ENCODE measurements at regions not wholly inside any gene's neighbourhood (a gene's known extent, or its start where the extent isn't known, plus 50 kb on each side); places are given as distances from the start of the nearest gene placed in this dataset.

DNA sequence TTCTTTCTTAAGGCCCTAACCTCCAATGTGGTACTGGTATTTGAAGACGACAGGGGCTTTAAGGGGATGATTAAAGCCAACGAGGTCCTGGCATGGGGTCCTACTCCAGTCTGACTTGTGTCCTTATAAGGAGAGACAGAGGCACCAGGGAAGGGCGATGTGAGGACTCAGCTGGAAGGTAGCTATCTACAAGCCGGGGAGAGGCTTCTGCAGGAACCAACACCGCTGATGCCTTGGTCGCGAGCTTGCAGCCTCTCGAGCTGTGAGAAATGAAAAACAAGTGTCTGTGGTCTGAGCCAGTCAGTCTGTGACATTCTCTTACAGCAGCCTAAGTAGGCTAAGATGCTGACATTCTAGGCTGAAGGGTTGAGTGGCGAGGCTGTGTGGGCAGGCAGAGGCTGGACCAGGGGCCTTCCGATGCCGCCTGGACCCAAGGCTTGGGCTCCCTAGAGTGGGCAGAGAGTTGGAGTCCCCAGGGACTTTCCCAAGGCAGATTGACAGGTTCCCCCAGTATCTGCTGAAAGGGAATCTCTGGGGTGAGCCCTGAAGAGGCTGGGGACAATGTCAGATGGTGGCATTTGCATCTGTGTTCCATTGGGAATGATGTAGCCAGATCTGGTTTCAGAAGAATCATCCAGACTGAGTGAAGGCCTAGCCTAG, 322.9 kb upstream of the HS6ST1 start:
- peaks cover 6% of the 10 kb centered on the region for H3K27me3 Mint-ChIP-seq (ENCODE audit: low read depth)
- no peaks in the 10 kb centered on the region for H3K36me3 Mint-ChIP-seq (ENCODE audit: insufficient read depth)
- no peaks in the 10 kb centered on the region for H3K9me3 Mint-ChIP-seq
- H3K4me1 Mint-ChIP-seq (ENCODE audit: low read depth) = no peaks in the 10 kb centered on the region
- ATAC-seq (peak in 1 of 2 donors; percentile 11), DNase-seq (no peak)
- no peak overlapping the region for H3K4me3 Mint-ChIP-seq

DNA sequence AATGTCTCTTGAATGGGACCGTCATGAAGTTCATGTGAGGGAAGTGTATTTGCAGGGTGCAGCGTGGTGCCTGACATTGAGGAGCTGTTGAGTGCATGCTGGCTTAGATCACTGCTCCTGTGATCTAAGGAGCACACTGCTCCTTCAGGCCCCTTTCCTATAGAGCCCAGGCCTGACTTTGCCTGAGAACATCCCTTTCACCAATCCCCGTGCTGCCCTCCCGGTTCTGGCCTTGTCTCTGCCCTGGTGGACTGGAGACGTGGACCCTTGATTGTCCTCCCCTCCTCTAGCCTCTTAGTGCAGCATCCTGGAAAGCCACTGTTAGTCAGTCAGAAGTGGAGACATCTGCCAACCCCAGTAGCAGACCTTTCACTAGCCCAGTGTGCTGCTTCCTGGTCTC, 323.6 kb upstream of the HS6ST1 start:
- ATAC-seq = no peak
- Mint-ChIP-seq H3K4me1 (ENCODE audit: low read depth) (no peaks in the 10 kb centered on the region), H3K4me3 (no peak overlapping the region), H3K9me3 (no peaks in the 10 kb centered on the region), H3K27me3 (ENCODE audit: low read depth) (peaks cover 6% of the 10 kb centered on the region), H3K36me3 (ENCODE audit: insufficient read depth) (no peaks in the 10 kb centered on the region)
- DNase-seq = no peak

GRCh38 chr2:128642821-128643220, 324.2 kb upstream of the HS6ST1 start:
- Mint-ChIP-seq H3K9me3 (no peaks in the 10 kb centered on the region), H3K4me3 (no peak overlapping the region), H3K36me3 (ENCODE audit: insufficient read depth) (no peaks in the 10 kb centered on the region), H3K27me3 (ENCODE audit: low read depth) (peaks cover 6% of the 10 kb centered on the region), H3K4me1 (ENCODE audit: low read depth) (no peaks in the 10 kb centered on the region)
- no peak for DNase-seq
- no peak for ATAC-seq

- Mint-ChIP-seq H3K4me3 (no peak overlapping the region), H3K27me3 (ENCODE audit: low read depth) (peaks cover 6% of the 10 kb centered on the region), H3K9me3 (no peaks in the 10 kb centered on the region), H3K36me3 (ENCODE audit: insufficient read depth) (no peaks in the 10 kb centered on the region), H3K4me1 (ENCODE audit: low read depth) (no peaks in the 10 kb centered on the region)
- no peak for DNase-seq
- ATAC-seq = no peak
These were observed 324.8 kb upstream of the HS6ST1 start for GRCh38 chr2:128643221-128644065.

DNA sequence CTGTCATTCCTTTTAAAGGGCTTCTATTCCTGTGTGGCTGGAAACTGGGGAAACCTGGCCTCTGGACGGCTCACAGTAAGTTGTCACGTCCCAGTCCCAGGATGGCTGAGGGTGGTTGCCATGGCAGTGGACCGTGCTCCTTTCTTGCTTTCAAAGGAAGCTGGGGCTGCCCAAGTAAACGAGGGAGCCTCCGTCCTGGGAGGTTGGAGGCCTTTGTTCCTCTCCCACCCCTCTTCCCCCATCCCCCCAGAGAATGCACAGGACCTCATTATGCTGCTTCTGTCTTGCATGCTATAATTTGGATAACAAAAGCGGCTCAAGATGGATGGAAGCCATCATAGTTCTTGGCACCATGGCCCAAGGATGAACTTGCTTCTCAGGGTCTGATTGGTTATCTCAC, 325.5 kb upstream of the HS6ST1 start:
- H3K36me3 Mint-ChIP-seq (ENCODE audit: insufficient read depth) = no peaks in the 10 kb centered on the region
- no peaks in the 10 kb centered on the region for H3K9me3 Mint-ChIP-seq
- H3K4me1 Mint-ChIP-seq (ENCODE audit: low read depth) = no peaks in the 10 kb centered on the region
- H3K27me3 Mint-ChIP-seq (ENCODE audit: low read depth) = peaks cover 6% of the 10 kb centered on the region
- H3K4me3 Mint-ChIP-seq = no peak overlapping the region
- ATAC-seq (no peak), DNase-seq (no peak)

DNA sequence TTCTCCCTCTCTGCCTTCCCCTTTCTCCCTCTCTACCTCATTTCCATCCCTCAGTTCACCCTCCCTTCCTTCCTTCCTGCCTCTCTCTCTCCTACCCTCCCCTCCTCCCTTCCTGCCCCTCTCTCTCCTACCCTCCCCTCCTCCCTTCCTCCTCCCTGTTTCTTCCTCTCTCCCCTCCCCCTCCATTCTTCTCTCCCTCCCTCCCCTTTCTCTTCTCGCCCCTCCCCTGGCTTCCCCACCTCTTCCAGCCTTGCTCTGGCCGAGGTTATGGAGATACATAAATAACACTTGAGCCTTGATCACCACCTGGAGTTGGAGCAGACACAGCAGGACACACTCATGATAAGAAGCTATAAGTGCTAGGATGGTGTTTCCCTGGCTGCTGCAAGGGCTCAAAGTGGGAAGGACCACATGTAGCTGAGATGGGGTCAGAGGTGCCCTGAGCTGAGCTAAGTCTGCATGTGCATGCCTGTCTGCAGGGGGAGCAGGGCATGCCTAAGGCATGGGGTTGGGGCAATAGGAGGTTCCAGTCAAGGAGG, 326.1 kb upstream of the HS6ST1 start:
- DNase-seq (no peak), ATAC-seq (no peak)
- Mint-ChIP-seq H3K36me3 (ENCODE audit: insufficient read depth) (no peaks in the 10 kb centered on the region), H3K4me1 (ENCODE audit: low read depth) (no peaks in the 10 kb centered on the region), H3K9me3 (no peaks in the 10 kb centered on the region), H3K4me3 (no peak overlapping the region), H3K27me3 (ENCODE audit: low read depth) (peaks cover 6% of the 10 kb centered on the region)

- Mint-ChIP-seq H3K9me3 (no peaks in the 10 kb centered on the region), H3K4me1 (ENCODE audit: low read depth) (no peaks in the 10 kb centered on the region), H3K4me3 (no peak overlapping the region), H3K36me3 (ENCODE audit: insufficient read depth) (no peaks in the 10 kb centered on the region), H3K27me3 (ENCODE audit: low read depth) (peaks cover 6% of the 10 kb centered on the region)
- DNase-seq (no peak), ATAC-seq (no peak)
These were observed 327.0 kb upstream of the HS6ST1 start for GRCh38 chr2:128645631-128646030.

- H3K4me3 Mint-ChIP-seq = no peak overlapping the region
- peaks cover 4% of the 10 kb centered on the region for H3K27me3 Mint-ChIP-seq (ENCODE audit: low read depth)
- no peaks in the 10 kb centered on the region for H3K9me3 Mint-ChIP-seq
- no peaks in the 10 kb centered on the region for H3K4me1 Mint-ChIP-seq (ENCODE audit: low read depth)
- H3K36me3 Mint-ChIP-seq (ENCODE audit: insufficient read depth) = no peaks in the 10 kb centered on the region
- ATAC-seq = no peak
- DNase-seq = no peak
These were observed 327.4 kb upstream of the HS6ST1 start for GRCh38 chr2:128646091-128646490.

DNA sequence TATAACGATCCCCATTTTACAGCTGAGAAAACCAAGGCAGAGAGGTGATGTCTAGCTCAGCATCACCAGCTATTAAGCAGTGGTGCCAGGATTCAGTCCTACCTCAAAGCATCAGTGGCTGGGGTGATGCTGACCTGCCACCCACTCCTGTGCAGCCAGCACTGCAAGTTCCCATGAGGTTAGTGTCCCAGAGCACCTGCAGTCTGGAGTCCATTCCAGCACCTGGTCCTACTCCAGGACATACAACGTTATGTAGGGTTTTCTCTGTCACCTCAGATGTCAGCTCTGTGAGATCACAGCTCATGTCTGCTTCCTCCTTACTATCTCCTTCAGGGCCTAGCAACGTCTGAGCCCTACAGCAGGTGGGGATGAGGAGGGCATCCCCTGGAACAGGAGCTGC, 328.0 kb upstream of the HS6ST1 start:
- peaks cover 4% of the 10 kb centered on the region for H3K27me3 Mint-ChIP-seq (ENCODE audit: low read depth)
- no peak for ATAC-seq
- H3K4me3 Mint-ChIP-seq = no peak overlapping the region
- no peaks in the 10 kb centered on the region for H3K4me1 Mint-ChIP-seq (ENCODE audit: low read depth)
- H3K9me3 Mint-ChIP-seq = no peaks in the 10 kb centered on the region
- no peaks in the 10 kb centered on the region for H3K36me3 Mint-ChIP-seq (ENCODE audit: insufficient read depth)
- no peak for DNase-seq

DNA sequence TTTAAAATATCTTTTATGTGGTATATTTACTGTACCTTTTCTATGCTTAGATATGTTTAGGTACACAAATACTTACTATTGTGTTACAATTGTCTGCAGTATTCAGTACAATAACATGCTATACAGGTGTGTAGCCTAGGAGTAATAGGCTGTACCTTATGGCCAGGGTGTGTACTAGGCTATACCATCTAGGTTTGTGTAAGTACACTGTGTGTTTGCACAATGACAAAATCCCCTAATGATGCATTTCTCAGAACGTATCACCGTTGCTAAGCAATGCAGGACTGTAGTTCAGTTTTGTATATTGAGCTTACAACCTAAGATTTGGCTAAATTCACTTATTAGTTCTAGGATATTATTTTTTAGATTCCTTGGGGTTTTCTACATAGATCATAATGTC, 332.3 kb upstream of the HS6ST1 start:
- H3K27me3 Mint-ChIP-seq (ENCODE audit: low read depth) = no peaks in the 10 kb centered on the region
- no peak overlapping the region for H3K4me3 Mint-ChIP-seq
- no peaks in the 10 kb centered on the region for H3K36me3 Mint-ChIP-seq (ENCODE audit: insufficient read depth)
- no peaks in the 10 kb centered on the region for H3K9me3 Mint-ChIP-seq
- no peaks in the 10 kb centered on the region for H3K4me1 Mint-ChIP-seq (ENCODE audit: low read depth)
- ATAC-seq (no peak), DNase-seq (no peak)

GRCh38 chr2:128654408-128654807, 335.7 kb upstream of the HS6ST1 start:
- no peaks in the 10 kb centered on the region for H3K4me1 Mint-ChIP-seq (ENCODE audit: low read depth)
- DNase-seq (no peak), ATAC-seq (no peak)
- H3K27me3 Mint-ChIP-seq (ENCODE audit: low read depth) = no peaks in the 10 kb centered on the region
- no peak overlapping the region for H3K4me3 Mint-ChIP-seq
- H3K36me3 Mint-ChIP-seq (ENCODE audit: insufficient read depth) = no peaks in the 10 kb centered on the region
- H3K9me3 Mint-ChIP-seq = no peaks in the 10 kb centered on the region

DNA sequence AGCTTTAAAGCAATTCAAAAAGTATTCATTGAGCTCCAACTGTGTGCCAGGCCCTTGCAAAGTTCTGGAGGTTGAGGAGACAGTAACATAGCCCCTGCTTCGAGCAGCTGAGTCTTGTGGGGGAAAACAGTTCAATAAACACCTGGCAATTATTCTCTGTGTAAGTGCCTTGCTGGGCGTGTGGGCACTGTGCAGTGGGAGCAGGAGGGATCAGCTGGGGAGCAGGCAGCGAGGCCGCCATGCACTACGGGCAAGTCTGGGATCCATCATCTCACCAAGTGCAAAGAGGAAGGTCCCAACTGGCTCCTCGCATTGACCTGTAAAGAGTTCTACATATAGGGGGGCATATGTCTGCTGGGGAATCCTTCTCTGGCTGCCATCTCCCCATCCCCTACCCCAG, 342.2 kb upstream of the HS6ST1 start:
- ATAC-seq (no peak), DNase-seq (no peak)
- Mint-ChIP-seq H3K9me3 (no peaks in the 10 kb centered on the region), H3K36me3 (ENCODE audit: insufficient read depth) (no peaks in the 10 kb centered on the region), H3K4me3 (no peak overlapping the region), H3K4me1 (ENCODE audit: low read depth) (no peaks in the 10 kb centered on the region), H3K27me3 (ENCODE audit: low read depth) (peaks cover 21% of the 10 kb centered on the region)

DNA sequence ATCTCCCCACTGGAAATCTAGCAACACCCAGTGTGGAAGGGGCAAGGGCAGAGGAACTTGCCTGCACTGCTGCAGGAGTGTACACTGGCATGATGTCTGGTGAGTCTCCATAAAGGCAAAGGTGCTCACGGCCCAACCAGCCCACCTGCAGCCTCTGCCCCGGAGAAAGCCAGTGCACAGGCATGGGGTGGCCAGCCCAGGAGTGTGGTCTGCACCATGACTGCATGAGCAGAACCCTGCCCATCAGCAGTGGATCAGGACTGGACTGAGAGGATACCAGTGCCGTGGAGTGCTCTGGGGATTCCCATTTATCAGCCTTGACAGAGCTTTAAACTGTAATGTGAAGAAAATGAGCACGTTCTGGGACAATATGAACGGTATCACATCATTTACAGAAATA, 342.6 kb upstream of the HS6ST1 start:
- Mint-ChIP-seq H3K4me3 (no peak overlapping the region), H3K4me1 (ENCODE audit: low read depth) (no peaks in the 10 kb centered on the region), H3K36me3 (ENCODE audit: insufficient read depth) (no peaks in the 10 kb centered on the region), H3K9me3 (no peaks in the 10 kb centered on the region), H3K27me3 (ENCODE audit: low read depth) (peaks cover 25% of the 10 kb centered on the region)
- DNase-seq (no peak), ATAC-seq (no peak)

- no peak for DNase-seq
- no peaks in the 10 kb centered on the region for H3K4me1 Mint-ChIP-seq (ENCODE audit: low read depth)
- peaks cover 29% of the 10 kb centered on the region for H3K27me3 Mint-ChIP-seq (ENCODE audit: low read depth)
- H3K36me3 Mint-ChIP-seq (ENCODE audit: insufficient read depth) = no peaks in the 10 kb centered on the region
- ATAC-seq = no peak
- H3K9me3 Mint-ChIP-seq = no peaks in the 10 kb centered on the region
- no peak overlapping the region for H3K4me3 Mint-ChIP-seq
These were observed 343.4 kb upstream of the HS6ST1 start for GRCh38 chr2:128662051-128662471.

All from activated T-cell treated with anti-CD3 and anti-CD28 coated beads, Interleukin-2, amount 50 U/mL, for 4 hours (primary cell).